VCaP (cell line): ENCODE measurements at regions not wholly inside any gene's neighbourhood (a gene's known extent, or its start where the extent isn't known, plus 50 kb on each side); places are given as distances from the start of the nearest gene placed in this dataset.
A peak's percentile ranks its signal among the peaks of the same experiment; 100 is the strongest.
"Not testable (repeated sequence)": the region's sequence is repeated elsewhere in the genome, so short reads cannot be mapped to it uniquely, and the experiment has no call there.

ENCODE experiments used
- H3K27ac ChIP-seq: fragments of 450-650 bp; 2 replicates; pipeline ENCODE4 v1.5.1; 2017
- TF ChIP-seq, protein P1 (sequence below): fragments of 450-650 bp; conservative IDR thresholded peaks from 2 replicates; pipeline ENCODE4 v1.5.1; 2017; ENCODE audit warnings: mild to moderate bottlenecking, moderate library complexity

DNA sequence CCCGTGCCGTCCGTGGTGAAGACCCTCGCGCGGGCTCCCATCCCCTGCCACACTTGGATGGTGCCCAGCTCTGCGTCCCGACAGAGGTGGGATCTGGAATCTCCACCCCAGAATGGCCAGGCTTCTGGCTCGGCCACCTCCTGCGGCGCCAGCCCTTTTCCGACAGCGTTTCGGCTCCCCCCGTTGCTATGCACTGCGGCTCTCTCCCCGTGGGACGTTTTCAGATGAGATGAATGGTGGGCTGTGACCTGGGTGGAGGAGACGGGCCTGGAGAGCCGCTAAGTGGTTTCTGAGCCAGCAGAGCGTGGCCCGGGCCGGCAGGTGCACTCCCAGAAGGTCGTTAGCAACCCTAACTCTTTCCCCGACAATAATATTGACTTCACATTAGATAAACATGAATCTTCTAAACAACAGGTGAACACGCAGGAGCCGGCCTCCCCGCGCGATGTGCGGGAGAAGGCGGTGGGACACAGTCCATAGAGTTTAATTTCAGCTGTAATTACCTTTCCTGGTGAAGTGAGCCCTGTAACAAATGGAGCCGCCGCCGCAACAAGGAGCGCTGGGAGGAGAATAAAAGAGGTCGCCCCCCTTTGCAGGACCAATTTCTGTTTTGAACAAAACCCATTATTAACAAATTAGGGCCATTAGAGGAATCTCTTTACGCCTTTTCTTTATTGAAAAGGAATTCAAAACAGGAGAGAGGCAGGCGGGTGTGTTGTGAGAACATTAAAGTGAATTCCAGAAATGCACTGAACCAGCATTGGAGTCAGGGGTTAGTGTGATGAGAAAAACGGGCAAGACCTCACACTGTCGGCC is 294.3 kb upstream of the PFKP start:
- no peak overlapping the region for H3K27ac ChIP-seq
- TF ChIP-seq, protein P1, sequence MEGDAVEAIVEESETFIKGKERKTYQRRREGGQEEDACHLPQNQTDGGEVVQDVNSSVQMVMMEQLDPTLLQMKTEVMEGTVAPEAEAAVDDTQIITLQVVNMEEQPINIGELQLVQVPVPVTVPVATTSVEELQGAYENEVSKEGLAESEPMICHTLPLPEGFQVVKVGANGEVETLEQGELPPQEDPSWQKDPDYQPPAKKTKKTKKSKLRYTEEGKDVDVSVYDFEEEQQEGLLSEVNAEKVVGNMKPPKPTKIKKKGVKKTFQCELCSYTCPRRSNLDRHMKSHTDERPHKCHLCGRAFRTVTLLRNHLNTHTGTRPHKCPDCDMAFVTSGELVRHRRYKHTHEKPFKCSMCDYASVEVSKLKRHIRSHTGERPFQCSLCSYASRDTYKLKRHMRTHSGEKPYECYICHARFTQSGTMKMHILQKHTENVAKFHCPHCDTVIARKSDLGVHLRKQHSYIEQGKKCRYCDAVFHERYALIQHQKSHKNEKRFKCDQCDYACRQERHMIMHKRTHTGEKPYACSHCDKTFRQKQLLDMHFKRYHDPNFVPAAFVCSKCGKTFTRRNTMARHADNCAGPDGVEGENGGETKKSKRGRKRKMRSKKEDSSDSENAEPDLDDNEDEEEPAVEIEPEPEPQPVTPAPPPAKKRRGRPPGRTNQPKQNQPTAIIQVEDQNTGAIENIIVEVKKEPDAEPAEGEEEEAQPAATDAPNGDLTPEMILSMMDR: no peak

GRCh38 chr10:2772135-2772534 is 295.2 kb upstream of the PFKP start:
- H3K27ac ChIP-seq: no peak overlapping the region

DNA sequence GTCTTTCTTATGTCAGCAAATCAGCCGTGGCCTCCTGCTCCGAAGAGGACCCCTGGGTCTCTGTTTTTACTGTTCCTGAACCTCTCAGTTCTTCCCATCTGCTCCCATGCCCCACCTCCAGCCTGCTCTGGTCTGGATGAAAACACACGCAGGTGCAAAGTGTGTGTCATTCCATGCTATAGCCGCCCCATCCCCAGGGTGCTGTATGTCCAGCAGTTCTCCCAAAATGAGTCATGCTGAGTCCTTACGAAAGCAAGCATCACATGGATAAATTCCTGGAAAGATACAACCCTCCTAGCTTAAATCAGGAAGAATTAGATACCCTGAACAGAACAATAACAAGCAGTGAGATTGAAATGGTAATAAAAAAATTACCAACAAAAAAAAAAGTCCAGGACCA is 300.1 kb upstream of the PFKP start:
- H3K27ac ChIP-seq: not testable (repeated sequence)

More at GRCh38 chr10:2772135-2772534, 295.2 kb upstream of the PFKP start:
- TF ChIP-seq, protein P1: no peak

- TF ChIP-seq, protein P1: no peak
- no peak overlapping the region for H3K27ac ChIP-seq
These were observed 305.4 kb upstream of the PFKP start for GRCh38 chr10:2761971-2762370.

DNA sequence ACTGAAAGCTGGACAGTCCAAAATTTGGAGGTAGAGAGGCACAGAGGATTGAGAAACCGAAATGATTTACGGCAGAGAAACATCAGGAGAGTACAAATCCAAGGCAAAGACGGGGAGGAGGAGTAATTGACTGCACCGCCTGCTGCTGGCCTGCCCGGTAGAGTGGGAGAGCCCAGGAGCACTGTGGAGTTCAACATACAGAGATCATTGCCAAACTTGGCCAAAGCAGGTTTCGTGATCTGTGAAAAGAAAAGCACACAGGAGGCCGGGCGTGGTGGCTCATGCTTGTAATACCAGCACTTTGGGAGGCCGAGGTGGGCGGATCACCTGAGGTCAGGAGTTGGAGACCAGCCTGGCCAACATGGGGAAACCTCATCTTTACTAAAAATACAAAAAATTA is 306.0 kb upstream of the PFKP start:
- TF ChIP-seq, protein P1: no peak
- no peak overlapping the region for H3K27ac ChIP-seq

GRCh38 chr10:2760736-2761135 is 306.6 kb upstream of the PFKP start:
- TF ChIP-seq, protein P1: no peak
- no peak overlapping the region for H3K27ac ChIP-seq

GRCh38 chr10:2759233-2759632 is 308.1 kb upstream of the PFKP start:
- peak overlapping the region; percentile 21; the same call in 1 of the 2 replicates for H3K27ac ChIP-seq
- TF ChIP-seq, protein P1: no peak

DNA sequence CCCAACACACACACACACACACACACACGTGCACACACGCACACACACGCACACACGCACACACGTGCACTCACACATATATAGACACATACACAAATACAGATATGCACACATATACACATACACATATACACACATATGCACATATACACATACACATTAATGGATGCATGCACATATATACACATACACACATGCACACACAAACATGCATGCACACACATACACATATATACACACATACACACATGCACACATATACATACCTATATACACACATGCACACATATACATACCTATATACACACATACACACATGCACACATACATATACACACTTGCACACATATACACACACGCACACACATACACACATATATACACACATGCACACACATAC is 312.4 kb upstream of the PFKP start:
- no peak overlapping the region for H3K27ac ChIP-seq
- TF ChIP-seq, protein P1: no peak
